ENCODE measurements at regions not wholly inside any gene's neighbourhood (a gene's known extent, or its start where the extent isn't known, plus 50 kb on each side); places are given as distances from the start of the nearest gene placed in this dataset.

GRCh38 chr15:81480645-81481053 lies 106.6 kb upstream of the TMC3 start:
- FAIRE-seq (peak; percentile 69), DNase-seq (ENCODE audit: insufficient read length) (no peak)
- TF ChIP-seq TAF1 (IDR thresholded peaks at IDR 0.05; ENCODE audit: borderline replicate concordance, low read depth, low read length): no peak
- TF ChIP-seq POLR2A (IDR thresholded peaks at IDR 0.05; ENCODE audit: low read depth, low read length): no peak
- TF ChIP-seq POLR2AphosphoS5 (IDR thresholded peaks at IDR 0.05; ENCODE audit: low read depth, low read length): no peak

- TF ChIP-seq TAF1 (IDR thresholded peaks at IDR 0.05; ENCODE audit: borderline replicate concordance, low read depth, low read length) (no peak), POLR2AphosphoS5 (IDR thresholded peaks at IDR 0.05; ENCODE audit: low read depth, low read length) (no peak), POLR2A (IDR thresholded peaks at IDR 0.05; ENCODE audit: low read depth, low read length) (no peak)
- DNase-seq (ENCODE audit: insufficient read length): no peak
- FAIRE-seq: no peak
Observed at GRCh38 chr15:81478354-81478753, 104.3 kb upstream of the TMC3 start.

GRCh38 chr15:81475926-81476325 lies 101.9 kb upstream of the TMC3 start:
- FAIRE-seq (no peak), DNase-seq (ENCODE audit: insufficient read length) (no peak)

GRCh38 chr15:81475471-81475870 lies 101.5 kb upstream of the TMC3 start:
- TF ChIP-seq POLR2A (IDR thresholded peaks at IDR 0.05; ENCODE audit: low read depth, low read length): no peak
- TF ChIP-seq POLR2AphosphoS5 (IDR thresholded peaks at IDR 0.05; ENCODE audit: low read depth, low read length): no peak
- TF ChIP-seq TAF1 (IDR thresholded peaks at IDR 0.05; ENCODE audit: borderline replicate concordance, low read depth, low read length): no peak
- FAIRE-seq: no peak
- DNase-seq (ENCODE audit: insufficient read length): no peak

More at GRCh38 chr15:81475926-81476325, 101.9 kb upstream of the TMC3 start:
- no peak for TF ChIP-seq TAF1 (IDR thresholded peaks at IDR 0.05; ENCODE audit: borderline replicate concordance, low read depth, low read length)
- no peak for TF ChIP-seq POLR2AphosphoS5 (IDR thresholded peaks at IDR 0.05; ENCODE audit: low read depth, low read length)
- no peak for TF ChIP-seq POLR2A (IDR thresholded peaks at IDR 0.05; ENCODE audit: low read depth, low read length)

- DNase-seq (ENCODE audit: insufficient read length): no peak
- TF ChIP-seq POLR2A (IDR thresholded peaks at IDR 0.05; ENCODE audit: low read depth, low read length): no peak
- no peak for TF ChIP-seq TAF1 (IDR thresholded peaks at IDR 0.05; ENCODE audit: borderline replicate concordance, low read depth, low read length)
- no peak for TF ChIP-seq POLR2AphosphoS5 (IDR thresholded peaks at IDR 0.05; ENCODE audit: low read depth, low read length)
Observed at GRCh38 chr15:81473946-81474345, 99.9 kb upstream of the TMC3 start.

GRCh38 chr15:81473177-81473576 lies 99.2 kb upstream of the TMC3 start:
- DNase-seq (ENCODE audit: insufficient read length): no peak
- TF ChIP-seq TAF1 (IDR thresholded peaks at IDR 0.05; ENCODE audit: borderline replicate concordance, low read depth, low read length) (no peak), POLR2AphosphoS5 (IDR thresholded peaks at IDR 0.05; ENCODE audit: low read depth, low read length) (no peak), POLR2A (IDR thresholded peaks at IDR 0.05; ENCODE audit: low read depth, low read length) (no peak)
- no peak for FAIRE-seq

More at GRCh38 chr15:81473946-81474345, 99.9 kb upstream of the TMC3 start:
- FAIRE-seq: no peak

- FAIRE-seq (no peak), DNase-seq (ENCODE audit: insufficient read length) (no peak)
- TF ChIP-seq TAF1 (IDR thresholded peaks at IDR 0.05; ENCODE audit: borderline replicate concordance, low read depth, low read length) (no peak), POLR2A (IDR thresholded peaks at IDR 0.05; ENCODE audit: low read depth, low read length) (no peak), POLR2AphosphoS5 (IDR thresholded peaks at IDR 0.05; ENCODE audit: low read depth, low read length) (no peak)
Observed at GRCh38 chr15:81471151-81471550, 97.1 kb upstream of the TMC3 start.

GRCh38 chr15:81469154-81469553 lies 95.1 kb upstream of the TMC3 start:
- no peak for TF ChIP-seq TAF1 (IDR thresholded peaks at IDR 0.05; ENCODE audit: borderline replicate concordance, low read depth, low read length)
- no peak for TF ChIP-seq POLR2A (IDR thresholded peaks at IDR 0.05; ENCODE audit: low read depth, low read length)
- TF ChIP-seq POLR2AphosphoS5 (IDR thresholded peaks at IDR 0.05; ENCODE audit: low read depth, low read length): no peak
- FAIRE-seq (no peak), DNase-seq (ENCODE audit: insufficient read length) (no peak)

- TF ChIP-seq POLR2A (IDR thresholded peaks at IDR 0.05; ENCODE audit: low read depth, low read length) (no peak), TAF1 (IDR thresholded peaks at IDR 0.05; ENCODE audit: borderline replicate concordance, low read depth, low read length) (no peak), POLR2AphosphoS5 (IDR thresholded peaks at IDR 0.05; ENCODE audit: low read depth, low read length) (no peak)
- DNase-seq (ENCODE audit: insufficient read length) (no peak), FAIRE-seq (no peak)
Observed at GRCh38 chr15:81466741-81467140, 92.7 kb upstream of the TMC3 start.

GRCh38 chr15:81454024-81454423 lies 80.0 kb upstream of the TMC3 start:
- no peak for TF ChIP-seq POLR2AphosphoS5 (IDR thresholded peaks at IDR 0.05; ENCODE audit: low read depth, low read length)
- TF ChIP-seq POLR2A (IDR thresholded peaks at IDR 0.05; ENCODE audit: low read depth, low read length): no peak
- no peak for TF ChIP-seq TAF1 (IDR thresholded peaks at IDR 0.05; ENCODE audit: borderline replicate concordance, low read depth, low read length)
- DNase-seq (ENCODE audit: insufficient read length): no peak
- FAIRE-seq: no peak

- DNase-seq (ENCODE audit: insufficient read length) (no peak), FAIRE-seq (no peak)
- TF ChIP-seq POLR2AphosphoS5 (IDR thresholded peaks at IDR 0.05; ENCODE audit: low read depth, low read length) (no peak), POLR2A (IDR thresholded peaks at IDR 0.05; ENCODE audit: low read depth, low read length) (no peak), TAF1 (IDR thresholded peaks at IDR 0.05; ENCODE audit: borderline replicate concordance, low read depth, low read length) (no peak)
Observed at GRCh38 chr15:81450721-81451120, 76.7 kb upstream of the TMC3 start.

GRCh38 chr15:81449836-81450474 lies 75.9 kb upstream of the TMC3 start:
- no peak for FAIRE-seq
- TF ChIP-seq POLR2AphosphoS5 (IDR thresholded peaks at IDR 0.05; ENCODE audit: low read depth, low read length) (no peak), POLR2A (IDR thresholded peaks at IDR 0.05; ENCODE audit: low read depth, low read length) (no peak), TAF1 (IDR thresholded peaks at IDR 0.05; ENCODE audit: borderline replicate concordance, low read depth, low read length) (no peak)
- no peak for DNase-seq (ENCODE audit: insufficient read length)
